ENCODE measurements at regions not wholly inside any gene's neighbourhood (a gene's known extent, or its start where the extent isn't known, plus 50 kb on each side); places are given as distances from the start of the nearest gene placed in this dataset.
"Not testable (repeated sequence)": the region's sequence is repeated elsewhere in the genome, so short reads cannot be mapped to it uniquely, and the experiment has no call there.

- DNase-seq: no peak
These were observed 84.1 kb upstream of the ASB18 start for GRCh38 chr2:236348279-236348678.

- DNase-seq: no peak
These were observed 84.8 kb upstream of the ASB18 start for GRCh38 chr2:236348976-236349375.

- no peak for DNase-seq
These were observed 86.2 kb upstream of the ASB18 start for GRCh38 chr2:236350426-236350825.

- DNase-seq: no peak
These were observed 87.8 kb upstream of the ASB18 start for GRCh38 chr2:236351966-236352525.

GRCh38 chr2:236352761-236353593, 88.8 kb upstream of the ASB18 start:
- DNase-seq: peak; percentile 28

- no peak for DNase-seq
These were observed 89.4 kb upstream of the ASB18 start for GRCh38 chr2:236353594-236353942.

- DNase-seq: no peak
These were observed 90.1 kb upstream of the ASB18 start for GRCh38 chr2:236354056-236354940.

- DNase-seq: no peak
These were observed 90.9 kb upstream of the ASB18 start for GRCh38 chr2:236354973-236355595.

- no peak for DNase-seq
These were observed 91.7 kb upstream of the ASB18 start for GRCh38 chr2:236355911-236356310.

GRCh38 chr2:236356321-236356720, 92.1 kb upstream of the ASB18 start:
- DNase-seq: not testable (repeated sequence)

GRCh38 chr2:236358482-236358881, 94.3 kb upstream of the ASB18 start:
- not testable (repeated sequence) for DNase-seq

GRCh38 chr2:236359426-236360045, 95.3 kb upstream of the ASB18 start:
- DNase-seq: no peak

GRCh38 chr2:236360496-236360895, 96.3 kb upstream of the ASB18 start:
- DNase-seq: no peak

- no peak for DNase-seq
These were observed 99.6 kb upstream of the ASB18 start for GRCh38 chr2:236363711-236364277.

GRCh38 chr2:236365258-236366048, 101.2 kb upstream of the ASB18 start:
- DNase-seq: no peak

- DNase-seq: no peak
These were observed 101.8 kb upstream of the ASB18 start for GRCh38 chr2:236366049-236366387.

GRCh38 chr2:236366397-236366796, 102.2 kb upstream of the ASB18 start:
- DNase-seq: no peak

- DNase-seq: no peak
These were observed 103.5 kb upstream of the ASB18 start for GRCh38 chr2:236367506-236368289.

GRCh38 chr2:236369661-236370062, 105.5 kb upstream of the ASB18 start:
- DNase-seq: peak; percentile 64

GRCh38 chr2:236370847-236371409, 106.7 kb upstream of the ASB18 start:
- no peak for DNase-seq
